Erythroblast (primary cell): ENCODE measurements at regions not wholly inside any gene's neighbourhood (a gene's known extent, or its start where the extent isn't known, plus 50 kb on each side); places are given as distances from the start of the nearest gene placed in this dataset.

Experiments used
- GATA1 ChIP-seq: IDR thresholded peaks from 2 replicates; pipeline ENCODE4 v1.6.1; 2011; ENCODE audit warnings: low read depth, mild to moderate bottlenecking, control low read depth, low read length, moderate library complexity
- POLR2A ChIP-seq: IDR thresholded peaks from 2 replicates; pipeline ENCODE4 v1.6.1; 2011; ENCODE audit warnings: mild to moderate bottlenecking, low read length

- TF ChIP-seq POLR2A (no peak), GATA1 (no peak)
Observed at GRCh38 chr6:133730881-133731280, 158.0 kb upstream of the TCF21 start.
